ENCODE measurements at regions not wholly inside any gene's neighbourhood (a gene's known extent, or its start where the extent isn't known, plus 50 kb on each side); places are given as distances from the start of the nearest gene placed in this dataset.

DNA sequence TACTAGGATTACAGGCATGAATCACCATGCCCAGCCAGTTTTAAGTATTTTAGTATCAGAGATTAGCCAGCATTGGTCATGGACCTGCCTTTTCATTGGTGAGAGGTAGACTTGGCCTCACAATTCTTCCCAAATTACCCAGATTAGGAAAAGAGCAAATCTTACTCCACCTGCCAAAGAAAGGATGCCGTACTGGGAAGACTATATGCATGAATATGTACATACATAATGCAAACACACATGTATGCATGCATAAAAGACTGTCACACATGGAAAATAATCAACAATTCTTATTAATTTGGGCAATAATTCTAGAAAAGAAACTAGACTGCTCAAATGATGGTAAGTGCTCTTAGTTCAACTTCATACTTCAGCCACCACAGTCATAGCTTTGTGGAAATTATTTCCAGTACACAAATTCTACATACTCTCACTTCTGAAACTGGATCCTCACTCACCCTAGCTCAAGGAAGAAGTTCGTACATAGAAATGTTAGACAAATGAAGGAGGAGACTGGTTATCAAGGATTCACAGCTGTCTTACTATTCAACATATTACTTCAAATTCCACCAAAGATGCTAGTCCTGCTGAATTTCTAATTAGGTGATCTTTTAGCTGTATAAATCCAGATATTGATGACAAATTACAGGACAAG lies 73.7 kb downstream of the MINAR2 start:
- Histone ChIP-seq H3K36me3 (no peaks in the 10 kb centered on the region), H3K9me3 (peaks cover 0 to 3% of the 10 kb centered on the region in 2 donors), H3K4me3 (no peak overlapping the region), H3K27me3 (no peaks in the 10 kb centered on the region), H3K27ac (no peak overlapping the region), H3K4me1 (no peaks in the 10 kb centered on the region)
- no peak for DNase-seq
- no peak for ATAC-seq
- TF ChIP-seq, protein P1, sequence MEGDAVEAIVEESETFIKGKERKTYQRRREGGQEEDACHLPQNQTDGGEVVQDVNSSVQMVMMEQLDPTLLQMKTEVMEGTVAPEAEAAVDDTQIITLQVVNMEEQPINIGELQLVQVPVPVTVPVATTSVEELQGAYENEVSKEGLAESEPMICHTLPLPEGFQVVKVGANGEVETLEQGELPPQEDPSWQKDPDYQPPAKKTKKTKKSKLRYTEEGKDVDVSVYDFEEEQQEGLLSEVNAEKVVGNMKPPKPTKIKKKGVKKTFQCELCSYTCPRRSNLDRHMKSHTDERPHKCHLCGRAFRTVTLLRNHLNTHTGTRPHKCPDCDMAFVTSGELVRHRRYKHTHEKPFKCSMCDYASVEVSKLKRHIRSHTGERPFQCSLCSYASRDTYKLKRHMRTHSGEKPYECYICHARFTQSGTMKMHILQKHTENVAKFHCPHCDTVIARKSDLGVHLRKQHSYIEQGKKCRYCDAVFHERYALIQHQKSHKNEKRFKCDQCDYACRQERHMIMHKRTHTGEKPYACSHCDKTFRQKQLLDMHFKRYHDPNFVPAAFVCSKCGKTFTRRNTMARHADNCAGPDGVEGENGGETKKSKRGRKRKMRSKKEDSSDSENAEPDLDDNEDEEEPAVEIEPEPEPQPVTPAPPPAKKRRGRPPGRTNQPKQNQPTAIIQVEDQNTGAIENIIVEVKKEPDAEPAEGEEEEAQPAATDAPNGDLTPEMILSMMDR (IDR thresholded peaks at IDR 0.05), result no peak
- intact Hi-C loops (cut with DNase I), result no loop called here

- DNase-seq (no peak), ATAC-seq (no peak)
- H3K27me3 ChIP-seq, result no peaks in the 10 kb centered on the region
- intact Hi-C loops (cut with DNase I), result no loop called here
- H3K9me3 ChIP-seq, result no peaks in the 10 kb centered on the region
- H3K36me3 ChIP-seq, result no peaks in the 10 kb centered on the region
- no peak overlapping the region for H3K27ac ChIP-seq
- H3K4me1 ChIP-seq, result no peaks in the 10 kb centered on the region
- no peak overlapping the region for H3K4me3 ChIP-seq
- TF ChIP-seq, protein P1 (IDR thresholded peaks at IDR 0.05), result no peak
Measured at GRCh38 chr5:129830288-129830687, 74.0 kb upstream of the CHSY3 start.

DNA sequence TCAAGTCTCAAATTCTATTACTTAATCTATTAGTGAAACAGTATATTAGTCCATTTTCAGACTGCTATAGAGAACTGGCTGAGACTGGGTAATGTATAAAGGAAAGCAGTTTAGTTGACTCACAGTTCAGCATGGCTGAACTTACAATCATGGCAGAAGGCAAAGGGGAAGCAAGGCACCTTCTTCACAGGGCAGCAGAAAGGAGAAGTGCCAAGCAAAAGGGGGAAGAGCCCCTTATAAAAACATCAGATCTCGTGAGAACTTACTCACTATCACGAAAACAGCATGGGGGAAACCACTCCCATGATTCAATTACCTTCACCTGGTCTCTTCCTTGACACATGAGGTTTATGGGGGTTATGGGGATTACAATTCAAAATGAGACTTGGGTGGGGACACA lies 67.9 kb upstream of the CHSY3 start:
- intact Hi-C loops (cut with DNase I), result no loop called here
- Histone ChIP-seq H3K9me3 (no peaks in the 10 kb centered on the region), H3K27ac (no peak overlapping the region), H3K4me1 (no peaks in the 10 kb centered on the region), H3K36me3 (no peaks in the 10 kb centered on the region), H3K4me3 (no peak overlapping the region), H3K27me3 (no peaks in the 10 kb centered on the region)
- DNase-seq, result no peak
- ATAC-seq, result no peak
- TF ChIP-seq, protein P1 (IDR thresholded peaks at IDR 0.05), result no peak

DNA sequence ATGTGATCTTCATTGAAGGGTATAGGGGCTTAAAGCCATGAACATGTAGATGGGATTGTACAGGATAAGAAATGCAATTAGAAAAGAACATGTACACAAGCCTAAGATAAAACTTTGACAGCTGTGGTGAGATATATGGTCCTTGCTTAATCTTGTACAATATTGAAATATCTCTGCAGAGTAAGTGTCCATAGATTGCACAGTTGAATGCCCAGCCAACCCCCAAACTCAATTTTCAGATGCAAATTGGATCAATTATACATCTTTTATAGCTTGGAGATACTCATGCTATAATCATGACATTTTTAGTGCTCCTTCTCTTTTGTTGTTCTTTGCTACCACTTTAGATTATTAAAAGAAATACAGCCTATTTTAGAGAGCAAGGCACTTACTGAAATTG lies 59.5 kb upstream of the CHSY3 start:
- H3K4me3 ChIP-seq, result no peak overlapping the region
- H3K27ac ChIP-seq, result no peak overlapping the region
- intact Hi-C loops (cut with DNase I), result loop anchor here in 1 of 2 donors (10.0 kb wide), 1 partner anchor 70 kb away; no protein-coding TSS in a partner anchor
- DNase-seq (no peak), ATAC-seq (no peak)
- H3K27me3 ChIP-seq, result no peaks in the 10 kb centered on the region
- TF ChIP-seq, protein P1 (IDR thresholded peaks at IDR 0.05), result no peak
- no peaks in the 10 kb centered on the region for H3K9me3 ChIP-seq
- H3K4me1 ChIP-seq, result no peaks in the 10 kb centered on the region
- no peaks in the 10 kb centered on the region for H3K36me3 ChIP-seq

GRCh38 chr5:129852747-129853352 lies 51.4 kb upstream of the CHSY3 start:
- H3K27ac ChIP-seq, result no peak overlapping the region
- TF ChIP-seq, protein P1 (IDR thresholded peaks at IDR 0.05), result peak; percentile 81 to 85
- intact Hi-C loops (cut with DNase I), result no loop called here

More at GRCh38 chr5:129852747-129853352, 51.4 kb upstream of the CHSY3 start:
- Histone ChIP-seq H3K36me3 (no peaks in the 10 kb centered on the region), H3K27me3 (no peaks in the 10 kb centered on the region), H3K4me3 (no peak overlapping the region), H3K9me3 (no peaks in the 10 kb centered on the region), H3K4me1 (no peaks in the 10 kb centered on the region)
- ATAC-seq (peak; percentile 96), DNase-seq (peak; percentile 42 to 84 (median 66))
